Right forelimb (tissue), 1 donor: ENCODE measurements at regions not wholly inside any gene's neighbourhood (a gene's known extent, or its start where the extent isn't known, plus 50 kb on each side); places are given as distances from the start of the nearest gene placed in this dataset.
"Not testable (repeated sequence)": the region's sequence is repeated elsewhere in the genome, so short reads cannot be mapped to it uniquely, and the experiment has no call there.

Experiments
- DNase-seq: peaks from one replicate; pipeline ENCODE4 v3.0.0-alpha.2; 2018

DNA sequence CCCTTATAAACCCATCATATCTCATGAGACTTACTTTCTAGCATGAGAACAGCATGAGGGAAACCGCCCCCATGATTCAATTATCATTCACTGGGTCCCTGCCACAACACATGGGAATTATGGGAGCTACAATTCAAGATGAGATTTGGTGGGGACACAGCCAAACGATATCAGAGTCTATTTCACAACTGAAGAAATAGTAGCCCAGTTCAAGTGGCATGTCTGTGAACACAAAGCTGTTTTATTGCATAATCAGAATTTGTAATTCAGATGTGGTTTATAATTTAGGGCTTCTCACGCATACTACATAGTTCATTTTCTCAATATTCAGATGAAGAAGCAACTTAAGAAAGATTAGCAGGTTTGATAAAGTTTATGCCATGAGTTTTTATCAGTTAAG lies 1188.0 kb upstream of the ALCAM start:
- DNase-seq = no peak

DNA sequence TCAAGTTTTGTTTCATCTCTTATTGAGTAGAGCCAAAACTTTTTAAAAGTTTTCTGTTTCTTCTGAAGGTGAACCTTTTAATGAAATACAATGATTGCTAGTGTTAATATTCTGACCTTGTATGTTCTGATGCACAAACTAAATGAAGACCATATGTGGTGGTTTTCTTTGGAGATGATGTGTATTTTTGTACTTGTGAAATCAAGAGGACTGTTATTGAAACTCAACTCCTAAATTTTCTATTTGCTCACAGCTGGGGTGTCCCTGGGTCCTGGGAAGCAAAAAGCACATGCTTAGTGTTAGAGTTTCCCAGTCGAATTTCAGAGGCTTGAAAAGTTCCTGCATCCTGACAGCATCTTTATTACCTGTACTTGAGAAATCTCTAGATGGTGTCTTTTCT lies 1185.8 kb upstream of the ALCAM start:
- no peak for DNase-seq

- no peak for DNase-seq
Measured at GRCh38 chr3:104190681-104191080, 1176.0 kb upstream of the ALCAM start.

- DNase-seq = no peak
Measured at GRCh38 chr3:104198131-104198530, 1168.6 kb upstream of the ALCAM start.

DNA sequence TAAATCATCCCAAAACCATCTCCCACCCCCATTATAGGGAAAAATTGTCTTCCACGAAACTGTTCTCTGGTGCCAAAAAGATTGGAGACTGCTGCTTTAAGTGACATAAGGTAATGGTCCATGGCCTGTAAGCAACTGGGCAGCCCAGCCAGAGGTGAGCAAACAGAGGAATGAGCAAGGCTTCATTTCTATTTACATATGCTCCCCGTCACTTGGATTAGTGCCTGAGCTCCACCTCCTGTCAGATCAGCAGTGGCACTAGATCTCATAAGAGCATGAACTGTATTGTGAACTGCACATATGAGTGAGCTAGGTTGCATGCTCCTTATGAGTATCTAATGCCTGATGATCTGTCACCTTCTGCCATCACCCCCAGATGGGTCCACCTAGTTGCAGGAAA lies 1159.8 kb upstream of the ALCAM start:
- no peak for DNase-seq

DNA sequence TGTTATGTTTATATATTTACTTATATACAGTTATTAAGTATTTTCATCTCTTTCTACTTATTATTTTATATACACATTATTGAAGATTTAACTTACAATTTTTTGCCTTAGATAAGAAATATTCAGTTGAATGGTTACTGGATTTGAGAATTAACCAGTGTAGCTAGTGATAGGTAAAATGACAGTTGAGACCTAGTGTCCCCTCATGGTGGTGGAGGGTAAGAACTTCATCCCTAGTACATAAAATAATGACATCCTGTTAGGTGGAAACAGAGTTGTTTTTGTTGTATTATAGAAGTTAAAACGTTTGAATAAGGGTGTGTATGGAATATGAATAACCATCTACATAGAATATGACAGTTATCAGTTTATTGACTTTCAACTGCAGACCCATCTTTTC lies 1152.4 kb upstream of the ALCAM start:
- DNase-seq = no peak

GRCh38 chr3:104214937-104215336 lies 1151.8 kb upstream of the ALCAM start:
- no peak for DNase-seq

DNA sequence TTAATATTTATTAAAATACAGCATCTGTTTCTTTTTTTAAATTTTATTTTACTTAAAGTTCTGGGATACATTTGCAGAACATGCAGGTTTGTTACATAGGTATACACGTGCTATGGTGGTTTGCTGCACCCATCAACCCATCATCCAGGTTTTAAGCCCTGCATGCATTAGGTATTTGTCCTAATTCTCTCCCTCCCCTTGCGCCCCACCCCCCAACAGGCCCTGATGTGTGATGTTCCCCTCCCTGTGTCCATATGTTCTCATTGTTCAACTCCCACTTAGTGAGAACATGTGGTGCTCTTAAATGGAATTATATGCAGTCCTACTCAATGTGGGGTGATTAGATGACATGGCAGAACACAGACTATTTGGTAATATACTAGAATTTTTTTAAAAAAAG lies 1147.7 kb upstream of the ALCAM start:
- DNase-seq = not testable (repeated sequence)

GRCh38 chr3:104234442-104235194 lies 1132.1 kb upstream of the ALCAM start:
- no peak for DNase-seq

DNA sequence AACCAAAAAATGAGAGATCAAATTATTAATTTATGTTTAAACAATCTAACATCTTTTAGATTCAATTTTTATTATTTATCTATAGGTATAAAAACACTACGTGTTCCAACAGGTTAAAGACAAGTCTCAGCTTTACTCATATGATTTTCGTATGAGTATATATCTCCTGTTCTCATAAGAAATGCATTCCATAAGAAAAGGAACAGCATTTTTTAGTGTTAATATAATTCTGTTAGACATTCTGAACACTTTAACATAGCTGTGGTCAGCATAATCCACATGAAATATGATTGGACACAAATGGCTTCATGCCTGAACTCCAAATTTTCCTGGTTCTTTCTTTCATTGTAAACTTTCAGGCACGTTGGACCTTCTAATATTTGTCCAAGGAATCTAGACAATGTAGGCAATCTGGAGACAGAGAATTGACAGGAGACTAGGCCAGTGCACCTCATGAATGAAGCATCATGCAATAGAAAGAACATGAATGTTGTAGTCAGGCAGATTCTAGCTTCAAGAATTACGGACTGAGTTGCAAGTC lies 1122.0 kb upstream of the ALCAM start:
- no peak for DNase-seq

GRCh38 chr3:104245261-104245660 lies 1121.4 kb upstream of the ALCAM start:
- no peak for DNase-seq

- no peak for DNase-seq
Measured at GRCh38 chr3:104245981-104246380, 1120.7 kb upstream of the ALCAM start.

GRCh38 chr3:104257486-104257885 lies 1109.2 kb upstream of the ALCAM start:
- DNase-seq = no peak

DNA sequence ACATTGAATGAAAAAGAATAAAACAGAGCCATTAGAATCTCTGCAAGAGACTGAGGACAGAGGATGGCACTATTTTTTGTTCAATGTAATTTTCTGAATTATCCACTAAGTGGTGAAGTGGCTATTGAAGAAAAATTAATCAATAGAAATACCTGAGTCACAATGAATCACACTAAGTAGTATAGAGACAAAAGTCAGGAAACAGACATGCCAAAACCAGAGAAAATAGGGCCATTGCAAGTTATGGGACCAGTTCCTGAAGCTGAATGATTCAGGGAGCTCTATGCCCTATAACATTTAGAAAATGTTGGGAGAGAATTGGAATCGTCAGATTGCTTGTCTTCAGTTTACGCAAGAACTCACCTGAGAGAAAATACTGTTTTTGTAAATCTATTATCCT lies 1103.2 kb upstream of the ALCAM start:
- DNase-seq = no peak

- not testable (repeated sequence) for DNase-seq
Measured at GRCh38 chr3:104266219-104266618, 1100.5 kb upstream of the ALCAM start.

GRCh38 chr3:104269771-104270170 lies 1096.9 kb upstream of the ALCAM start:
- DNase-seq = no peak

- DNase-seq = no peak
Measured at GRCh38 chr3:104273046-104273649, 1093.6 kb upstream of the ALCAM start.

- no peak for DNase-seq
Measured at GRCh38 chr3:104275199-104275598, 1091.5 kb upstream of the ALCAM start.

GRCh38 chr3:104279617-104280016 lies 1087.1 kb upstream of the ALCAM start:
- no peak for DNase-seq

DNA sequence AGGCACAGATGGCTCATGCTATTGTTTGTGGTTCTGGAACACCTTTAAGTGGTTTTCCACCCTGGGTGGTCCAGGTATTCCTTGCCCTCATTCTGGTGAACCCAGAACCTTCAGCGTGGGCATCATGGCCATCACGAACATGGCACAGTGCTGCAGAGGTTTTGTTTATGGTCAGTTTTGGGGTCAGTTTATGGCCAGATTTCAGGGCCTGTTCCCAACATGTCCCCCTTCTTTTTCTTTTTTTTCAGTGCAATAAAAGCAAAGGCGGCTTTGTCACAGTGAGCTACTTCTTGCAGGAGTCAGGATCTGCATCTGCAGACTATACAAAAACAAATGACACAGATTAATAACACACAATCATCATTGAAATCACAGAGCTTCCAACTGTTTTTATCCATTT lies 1085.0 kb upstream of the ALCAM start:
- no peak for DNase-seq

GRCh38 chr3:104286645-104287044 lies 1080.1 kb upstream of the ALCAM start:
- no peak for DNase-seq

DNA sequence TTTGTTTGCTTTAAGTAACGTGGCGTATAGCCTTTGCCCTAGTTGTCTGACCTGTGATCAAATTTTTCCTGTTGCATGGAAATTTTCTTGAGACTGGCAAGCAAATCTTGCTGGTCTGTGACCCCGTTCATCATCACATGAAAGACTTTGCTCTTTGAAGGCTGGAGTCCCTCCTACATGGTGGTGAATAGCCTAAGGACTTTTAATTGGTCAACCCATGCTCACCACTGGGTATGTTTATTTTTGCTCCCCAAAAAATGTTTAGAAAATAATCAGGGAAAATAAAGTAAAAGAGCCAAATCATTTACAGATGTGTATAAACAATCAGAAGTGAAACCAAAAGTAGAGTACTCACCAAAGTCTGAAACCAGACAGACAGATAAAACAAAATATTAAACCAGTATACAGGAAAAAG lies 1075.3 kb upstream of the ALCAM start:
- DNase-seq = no peak

GRCh38 chr3:104291878-104292277 lies 1074.8 kb upstream of the ALCAM start:
- DNase-seq = no peak

DNA sequence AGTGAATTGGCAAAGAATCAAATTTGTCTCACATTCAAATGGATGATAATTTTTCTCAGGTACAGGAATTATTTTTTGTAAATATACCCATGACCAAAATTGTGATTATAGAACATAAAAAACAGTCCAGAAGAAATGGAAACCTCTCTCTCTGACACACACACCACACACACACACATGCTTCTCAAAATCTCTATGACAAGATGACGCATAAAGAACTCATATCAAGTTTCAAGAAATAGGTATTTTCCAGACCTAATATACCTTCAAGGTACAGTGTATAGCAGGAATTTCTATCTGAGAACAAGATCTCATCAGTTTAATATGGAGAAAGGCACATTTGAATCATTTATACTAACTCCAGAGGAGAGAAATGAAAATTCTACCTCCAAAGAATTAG lies 1069.1 kb upstream of the ALCAM start:
- DNase-seq = no peak

DNA sequence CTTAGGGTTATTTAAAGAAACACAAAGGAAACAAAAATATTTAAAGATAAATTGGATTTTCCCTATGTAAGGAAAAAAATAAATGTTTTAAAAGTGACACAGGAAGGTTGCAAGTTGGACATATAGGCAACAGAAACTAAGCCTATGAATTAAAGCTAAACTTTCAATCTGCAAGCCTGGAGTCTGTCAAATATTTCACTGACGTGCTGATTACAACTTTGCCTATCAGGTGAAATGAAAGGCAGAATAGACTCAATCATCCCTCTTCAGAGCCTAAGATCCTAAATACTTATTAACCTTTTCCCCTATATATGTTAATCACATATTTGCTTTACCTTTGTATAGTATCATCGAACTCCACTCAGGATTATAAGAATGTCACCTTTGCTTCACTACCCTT lies 1068.0 kb upstream of the ALCAM start:
- DNase-seq = no peak
